SK-N-SH (cell line): ENCODE measurements at regions not wholly inside any gene's neighbourhood (a gene's known extent, or its start where the extent isn't known, plus 50 kb on each side); places are given as distances from the start of the nearest gene placed in this dataset.

Source experiments
- CTCF ChIP-seq: fragments of 200-600 bp; sonication (generic); IDR thresholded peaks from 2 replicates; pipeline ENCODE4 v1.6.1; 2017; ENCODE audit warnings: antibody characterized with exemption, mild to moderate bottlenecking, moderate library complexity
- FOSL2 ChIP-seq: IDR thresholded peaks from 2 replicates; pipeline ENCODE4 v1.4.0; 2012; ENCODE audit warnings: low read depth, mild to moderate bottlenecking, moderate library complexity, borderline replicate concordance
- FOXM1 ChIP-seq: IDR thresholded peaks from 2 replicates; pipeline ENCODE4 v1.4.0; 2012; ENCODE audit warnings: low read depth, mild to moderate bottlenecking
- MAX ChIP-seq: IDR thresholded peaks from 2 replicates; pipeline ENCODE4 v1.4.0; 2012; ENCODE audit warnings: low read depth
- NFIC ChIP-seq: IDR thresholded peaks from 2 replicates; pipeline ENCODE4 v1.4.0; 2012; ENCODE audit warnings: borderline replicate concordance
- RFX5 ChIP-seq: IDR thresholded peaks from 2 replicates; pipeline ENCODE4 v1.6.1; 2012; ENCODE audit warnings: mild to moderate bottlenecking, improper control_type of control experiment, low read length
- TCF12 ChIP-seq: IDR thresholded peaks from 2 replicates; pipeline ENCODE4 v1.4.0; 2012
- TEAD4 ChIP-seq: IDR thresholded peaks from 2 replicates; pipeline ENCODE4 v1.4.0; 2012; ENCODE audit warnings: mild to moderate bottlenecking, borderline replicate concordance; ENCODE audit not compliant: insufficient read depth

DNA sequence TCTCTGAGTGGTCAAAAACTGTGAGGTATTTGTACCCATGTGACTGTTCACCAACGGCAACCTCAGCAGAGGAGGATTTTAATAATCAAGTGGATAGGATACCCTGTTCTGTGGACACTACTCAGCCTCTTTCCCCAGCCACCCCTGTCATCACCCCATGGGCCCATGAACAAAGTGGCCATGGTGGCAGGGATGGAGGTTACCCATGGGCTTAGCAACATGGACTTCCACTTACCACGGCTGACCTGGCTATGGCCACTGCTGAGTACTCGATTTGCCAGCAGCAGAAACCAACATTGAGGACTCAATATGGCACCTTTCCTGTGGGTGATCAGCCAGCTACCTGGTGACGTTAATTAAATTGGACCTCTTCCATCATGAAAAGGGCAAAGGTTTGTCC, 1782.7 kb downstream of the PLA2G4A start:
- no peak for TF ChIP-seq MAX
- no peak for TF ChIP-seq TEAD4
- no peak for TF ChIP-seq CTCF
- no peak for TF ChIP-seq FOXM1
- TF ChIP-seq NFIC = no peak
- no peak for TF ChIP-seq RFX5
- no peak for TF ChIP-seq TCF12
- TF ChIP-seq FOSL2 = no peak
